ENCODE measurements at regions not wholly inside any gene's neighbourhood (a gene's known extent, or its start where the extent isn't known, plus 50 kb on each side); places are given as distances from the start of the nearest gene placed in this dataset.

DNA sequence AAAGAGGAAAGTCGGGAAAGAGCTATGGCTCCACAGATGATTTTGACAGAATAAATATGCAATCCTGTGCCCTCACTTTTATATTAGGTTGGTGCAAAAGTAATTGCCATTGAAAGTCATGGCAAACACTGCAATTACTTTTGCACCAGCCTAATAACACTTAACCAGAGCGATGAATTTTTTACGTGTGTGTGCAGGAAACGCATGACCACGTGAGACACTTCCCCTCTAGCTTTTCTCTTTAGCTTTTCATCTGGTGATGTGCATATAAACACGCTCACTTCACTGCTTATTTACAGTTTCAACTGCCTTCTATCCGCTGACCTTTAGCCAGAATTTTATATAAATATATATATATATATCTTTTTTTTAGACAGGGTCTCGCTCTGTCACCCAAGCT, 216.3 kb upstream of the PSMD7 start:
- Histone ChIP-seq H3K27me3 (replicated peaks in 2 of 5; ENCODE audit: control insufficient read depth in 4 of 5, insufficient read depth in 5 of 5, low read length in 4 of 5) (no peaks in the 10 kb centered on the region), H3K36me3 (ENCODE audit: control insufficient read depth in 4 of 4, insufficient read depth in 4 of 4, low read length in 3 of 4) (no peaks in the 10 kb centered on the region), H3K4me3 (ENCODE audit: control insufficient read depth in 1 of 7, extremely low read depth in 1 of 7, insufficient read depth in 4 of 7, low read depth in 2 of 7, low read length in 6 of 7) (no peak overlapping the region), H3K4me1 (ENCODE audit: control extremely low read depth in 1 of 4, control insufficient read depth in 4 of 4, insufficient read depth in 4 of 4, low read length in 3 of 4) (peaks cover 0 to 10% (median 5%) of the 10 kb centered on the region in 4 experiments), H3K27ac (ENCODE audit: insufficient read depth in 1 of 2, low read depth in 1 of 2, low read length in 2 of 2, poor library complexity in 1 of 2, severe bottlenecking in 2 of 2) (no peak overlapping the region), H3K9me3 (ENCODE audit: control extremely low read depth in 1 of 5, control insufficient read depth in 4 of 5, insufficient read depth in 2 of 5, low read depth in 1 of 5, low read length in 4 of 5) (peaks cover 0 to 3% (median under 1%) of the 10 kb centered on the region in 5 experiments)
- DNase-seq: peak in 2 of 3 donors; percentile 50 to 68
- ChIA-PET CTCF (no interaction called here), POLR2A (no interaction called here)
- WGBS (ENCODE audit: insufficient coverage): 33% methylated on average over 3 of the region's 8 CpGs

- Histone ChIP-seq H3K27ac (ENCODE audit: insufficient read depth in 1 of 2, low read depth in 1 of 2, low read length in 2 of 2, poor library complexity in 1 of 2, severe bottlenecking in 2 of 2) (no peak overlapping the region), H3K36me3 (ENCODE audit: control insufficient read depth in 4 of 4, insufficient read depth in 4 of 4, low read length in 3 of 4) (no peaks in the 10 kb centered on the region), H3K9me3 (ENCODE audit: control extremely low read depth in 1 of 5, control insufficient read depth in 4 of 5, insufficient read depth in 2 of 5, low read depth in 1 of 5, low read length in 4 of 5) (peaks cover 0 to 8% (median 5%) of the 10 kb centered on the region in 5 experiments), H3K27me3 (replicated peaks in 2 of 5; ENCODE audit: control insufficient read depth in 4 of 5, insufficient read depth in 5 of 5, low read length in 4 of 5) (no peaks in the 10 kb centered on the region), H3K4me1 (ENCODE audit: control extremely low read depth in 1 of 4, control insufficient read depth in 4 of 4, insufficient read depth in 4 of 4, low read length in 3 of 4) (peaks cover 0 to 10% (median 5%) of the 10 kb centered on the region in 4 experiments), H3K4me3 (ENCODE audit: control insufficient read depth in 1 of 7, extremely low read depth in 1 of 7, insufficient read depth in 4 of 7, low read depth in 2 of 7, low read length in 6 of 7) (no peak overlapping the region)
- CTCF ChIA-PET: interaction anchor here (0.7 kb wide), 1 partner anchor 14 kb away, joined by 3 read pairs; no protein-coding TSS in a partner anchor
- no peak for DNase-seq
- POLR2A ChIA-PET: no interaction called here
- no CpG with 5 or more reads among the region's 1 CpG for WGBS (ENCODE audit: insufficient coverage)
Measured at GRCh38 chr16:74079232-74079586, 217.4 kb upstream of the PSMD7 start.

GRCh38 chr16:74078511-74079231, 217.9 kb upstream of the PSMD7 start:
- 93% methylated on average over 5 of the region's 8 CpGs for WGBS (ENCODE audit: insufficient coverage)
- Histone ChIP-seq H3K4me1 (ENCODE audit: control extremely low read depth in 1 of 4, control insufficient read depth in 4 of 4, insufficient read depth in 4 of 4, low read length in 3 of 4) (peaks cover 0 to 10% (median 5%) of the 10 kb centered on the region in 4 experiments), H3K27ac (ENCODE audit: insufficient read depth in 1 of 2, low read depth in 1 of 2, low read length in 2 of 2, poor library complexity in 1 of 2, severe bottlenecking in 2 of 2) (no peak overlapping the region), H3K27me3 (replicated peaks in 2 of 5; ENCODE audit: control insufficient read depth in 4 of 5, insufficient read depth in 5 of 5, low read length in 4 of 5) (no peaks in the 10 kb centered on the region), H3K36me3 (ENCODE audit: control insufficient read depth in 4 of 4, insufficient read depth in 4 of 4, low read length in 3 of 4) (no peaks in the 10 kb centered on the region), H3K4me3 (ENCODE audit: control insufficient read depth in 1 of 7, extremely low read depth in 1 of 7, insufficient read depth in 4 of 7, low read depth in 2 of 7, low read length in 6 of 7) (no peak overlapping the region), H3K9me3 (ENCODE audit: control extremely low read depth in 1 of 5, control insufficient read depth in 4 of 5, insufficient read depth in 2 of 5, low read depth in 1 of 5, low read length in 4 of 5) (peaks cover 0 to 8% (median 5%) of the 10 kb centered on the region in 5 experiments)
- ChIA-PET CTCF (interaction anchor here (0.7 kb wide), 1 partner anchor 14 kb away, joined by 3 read pairs; no protein-coding TSS in a partner anchor), POLR2A (no interaction called here)
- DNase-seq: no peak

DNA sequence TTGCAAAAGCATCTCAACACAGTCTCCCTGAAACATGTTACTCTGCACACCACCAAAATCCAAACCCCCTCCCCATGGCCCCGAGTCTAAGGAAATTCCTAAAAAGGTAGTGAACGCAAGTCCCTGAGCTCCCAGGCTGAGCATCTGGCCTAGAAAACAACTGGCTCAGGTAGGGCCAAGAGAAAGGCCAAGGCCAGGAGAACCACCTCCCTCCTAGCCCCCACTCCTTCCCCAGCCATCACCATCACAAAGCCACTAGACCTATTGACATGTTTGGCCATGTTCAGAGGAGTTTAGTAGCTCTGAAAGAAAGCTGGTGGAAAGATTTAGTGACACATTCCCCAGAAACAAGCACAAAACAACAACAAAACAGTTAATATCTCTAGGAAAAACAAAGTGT, 220.0 kb upstream of the PSMD7 start:
- CTCF ChIA-PET: no interaction called here
- POLR2A ChIA-PET: no interaction called here
- Histone ChIP-seq H3K27me3 (replicated peaks in 2 of 5; ENCODE audit: control insufficient read depth in 4 of 5, insufficient read depth in 5 of 5, low read length in 4 of 5) (no peaks in the 10 kb centered on the region), H3K36me3 (ENCODE audit: control insufficient read depth in 4 of 4, insufficient read depth in 4 of 4, low read length in 3 of 4) (no peaks in the 10 kb centered on the region), H3K4me1 (ENCODE audit: control extremely low read depth in 1 of 4, control insufficient read depth in 4 of 4, insufficient read depth in 4 of 4, low read length in 3 of 4) (peaks cover 0 to 5% (median 3%) of the 10 kb centered on the region in 4 experiments), H3K4me3 (ENCODE audit: control insufficient read depth in 1 of 7, extremely low read depth in 1 of 7, insufficient read depth in 4 of 7, low read depth in 2 of 7, low read length in 6 of 7) (no peak overlapping the region), H3K27ac (ENCODE audit: insufficient read depth in 1 of 2, low read depth in 1 of 2, low read length in 2 of 2, poor library complexity in 1 of 2, severe bottlenecking in 2 of 2) (no peak overlapping the region), H3K9me3 (ENCODE audit: control extremely low read depth in 1 of 5, control insufficient read depth in 4 of 5, insufficient read depth in 2 of 5, low read depth in 1 of 5, low read length in 4 of 5) (peaks cover 0 to 8% (median 5%) of the 10 kb centered on the region in 5 experiments)
- DNase-seq: no peak
- 100% methylated on average over 1 of the region's 2 CpGs for WGBS (ENCODE audit: insufficient coverage)

- POLR2A ChIA-PET: no interaction called here
- no peak for DNase-seq
- Histone ChIP-seq H3K4me3 (ENCODE audit: control insufficient read depth in 1 of 7, extremely low read depth in 1 of 7, insufficient read depth in 4 of 7, low read depth in 2 of 7, low read length in 6 of 7) (no peak overlapping the region), H3K4me1 (ENCODE audit: control extremely low read depth in 1 of 4, control insufficient read depth in 4 of 4, insufficient read depth in 4 of 4, low read length in 3 of 4) (peaks cover 0 to 5% (median 4%) of the 10 kb centered on the region in 4 experiments), H3K27me3 (replicated peaks in 2 of 5; ENCODE audit: control insufficient read depth in 4 of 5, insufficient read depth in 5 of 5, low read length in 4 of 5) (no peaks in the 10 kb centered on the region), H3K27ac (ENCODE audit: insufficient read depth in 1 of 2, low read depth in 1 of 2, low read length in 2 of 2, poor library complexity in 1 of 2, severe bottlenecking in 2 of 2) (no peak overlapping the region), H3K36me3 (ENCODE audit: control insufficient read depth in 4 of 4, insufficient read depth in 4 of 4, low read length in 3 of 4) (no peaks in the 10 kb centered on the region), H3K9me3 (ENCODE audit: control extremely low read depth in 1 of 5, control insufficient read depth in 4 of 5, insufficient read depth in 2 of 5, low read depth in 1 of 5, low read length in 4 of 5) (peaks cover 0 to 8% (median 5%) of the 10 kb centered on the region in 5 experiments)
- WGBS (ENCODE audit: insufficient coverage): 82% methylated on average over 1 of the region's 4 CpGs
- CTCF ChIA-PET: interaction anchor here (0.8 kb wide), 1 partner anchor 30 kb away, joined by 3 read pairs; no protein-coding TSS in a partner anchor
Measured at GRCh38 chr16:74075393-74075792, 221.2 kb upstream of the PSMD7 start.

GRCh38 chr16:74073456-74073855, 223.2 kb upstream of the PSMD7 start:
- Histone ChIP-seq H3K9me3 (ENCODE audit: control extremely low read depth in 1 of 5, control insufficient read depth in 4 of 5, insufficient read depth in 2 of 5, low read depth in 1 of 5, low read length in 4 of 5) (peaks cover 0 to 8% (median 5%) of the 10 kb centered on the region in 5 experiments), H3K27ac (ENCODE audit: insufficient read depth in 1 of 2, low read depth in 1 of 2, low read length in 2 of 2, poor library complexity in 1 of 2, severe bottlenecking in 2 of 2) (no peak overlapping the region), H3K4me3 (ENCODE audit: control insufficient read depth in 1 of 7, extremely low read depth in 1 of 7, insufficient read depth in 4 of 7, low read depth in 2 of 7, low read length in 6 of 7) (no peak overlapping the region), H3K4me1 (ENCODE audit: control extremely low read depth in 1 of 4, control insufficient read depth in 4 of 4, insufficient read depth in 4 of 4, low read length in 3 of 4) (peaks cover 0 to 5% (median 2%) of the 10 kb centered on the region in 4 experiments), H3K36me3 (ENCODE audit: control insufficient read depth in 4 of 4, insufficient read depth in 4 of 4, low read length in 3 of 4) (no peaks in the 10 kb centered on the region), H3K27me3 (replicated peaks in 2 of 5; ENCODE audit: control insufficient read depth in 4 of 5, insufficient read depth in 5 of 5, low read length in 4 of 5) (no peaks in the 10 kb centered on the region)
- ChIA-PET POLR2A (no interaction called here), CTCF (no interaction called here)
- WGBS (ENCODE audit: insufficient coverage): 92% methylated on average over 3 of the region's 3 CpGs
- no peak for DNase-seq

DNA sequence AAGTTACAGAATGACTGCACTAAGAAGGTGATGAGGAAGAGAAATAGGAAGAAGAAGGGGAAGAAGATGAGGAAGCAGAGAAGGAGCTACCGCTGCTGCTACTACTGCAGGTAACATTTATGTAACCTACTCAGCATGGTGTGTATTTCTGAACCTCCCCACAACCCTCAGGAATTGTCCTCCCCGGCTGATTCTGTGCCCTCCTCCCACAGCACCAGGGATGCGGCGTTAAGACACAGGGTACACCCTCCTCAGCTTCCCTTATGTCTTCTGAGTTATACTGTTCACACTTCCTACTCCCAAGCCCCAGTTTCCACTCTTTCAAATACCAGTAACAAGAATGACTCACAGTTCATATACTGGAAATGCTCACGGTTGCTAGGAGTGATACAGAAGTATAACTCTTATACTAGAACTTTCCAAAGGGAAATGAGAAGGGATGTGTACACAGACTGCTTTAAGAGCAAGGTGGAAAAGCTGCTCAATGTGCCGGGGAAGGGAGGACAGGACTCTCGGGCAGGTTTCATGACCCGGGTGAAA, 224.5 kb upstream of the PSMD7 start:
- ChIA-PET CTCF (no interaction called here), POLR2A (no interaction called here)
- no peaks in the 10 kb centered on the region for H3K27me3 ChIP-seq (replicated peaks in 2 of 5; ENCODE audit: control insufficient read depth in 4 of 5, insufficient read depth in 5 of 5, low read length in 4 of 5)
- H3K4me3 ChIP-seq (ENCODE audit: control insufficient read depth in 1 of 7, extremely low read depth in 1 of 7, insufficient read depth in 4 of 7, low read depth in 2 of 7, low read length in 6 of 7): no peak overlapping the region
- no peak for DNase-seq
- no peak overlapping the region for H3K27ac ChIP-seq (ENCODE audit: insufficient read depth in 1 of 2, low read depth in 1 of 2, low read length in 2 of 2, poor library complexity in 1 of 2, severe bottlenecking in 2 of 2)
- WGBS (ENCODE audit: insufficient coverage): 72% methylated on average over 5 of the region's 8 CpGs
- H3K36me3 ChIP-seq (ENCODE audit: control insufficient read depth in 4 of 4, insufficient read depth in 4 of 4, low read length in 3 of 4): no peaks in the 10 kb centered on the region
- peaks cover 0 to 5% (median 2%) of the 10 kb centered on the region in 4 experiments for H3K4me1 ChIP-seq (ENCODE audit: control extremely low read depth in 1 of 4, control insufficient read depth in 4 of 4, insufficient read depth in 4 of 4, low read length in 3 of 4)
- H3K9me3 ChIP-seq (ENCODE audit: control extremely low read depth in 1 of 5, control insufficient read depth in 4 of 5, insufficient read depth in 2 of 5, low read depth in 1 of 5, low read length in 4 of 5): peaks cover 0 to 8% (median 5%) of the 10 kb centered on the region in 5 experiments

All from common myeloid progenitor, CD34-positive (primary cell).